HL-60 (cell line): ENCODE measurements at regions not wholly inside any gene's neighbourhood (a gene's known extent, or its start where the extent isn't known, plus 50 kb on each side); places are given as distances from the start of the nearest gene placed in this dataset.

Experiments used
- DNase-seq, 2 experiments: peaks; one replicate each; pipeline ENCODE4 v3.0.0-alpha.2; 2010 to 2020; ENCODE audit warnings: low read depth in 1 of 2, low spot score in 1 of 2
- H3K27ac ChIP-seq: fragments of 250-450 bp; sonication (Bioruptor Pico); replicated peaks from 2 replicates; pipeline ENCODE4 v1.5.1; 2020; ENCODE audit warnings: mild to moderate bottlenecking, moderate library complexity
- H3K27me3 ChIP-seq: fragments of 250-450 bp; sonication (Bioruptor Pico); 2 replicates; pipeline ENCODE4 v1.5.1; 2021; ENCODE audit warnings: mild to moderate bottlenecking, moderate library complexity; ENCODE audit not compliant: insufficient read depth, poor library complexity, severe bottlenecking
- H3K4me3 ChIP-seq: replicated peaks from 2 replicates; pipeline ENCODE4 v1.5.1; 2011; ENCODE audit warnings: mild to moderate bottlenecking, control low read depth, low read length; ENCODE audit not compliant: insufficient read depth
- CTCF ChIP-seq: IDR thresholded peaks from one replicate; pipeline ENCODE4 v1.5.1; 2011; ENCODE audit warnings: low read length, control low read depth, inconsistent platforms; ENCODE audit not compliant: insufficient read depth
- GABPA ChIP-seq: IDR thresholded peaks from 2 replicates; pipeline ENCODE4 v1.6.1; 2012; ENCODE audit warnings: low read depth
- POLR2AphosphoS5 ChIP-seq: IDR thresholded peaks from 2 replicates; pipeline ENCODE4 v1.6.1; 2012; ENCODE audit warnings: low read depth
- REST ChIP-seq: IDR thresholded peaks from 2 replicates; pipeline ENCODE4 v1.6.1; 2012; ENCODE audit warnings: low read depth; ENCODE audit not compliant: insufficient replicate concordance
- SPI1 ChIP-seq: IDR thresholded peaks from 2 replicates; pipeline ENCODE4 v1.6.1; 2012; ENCODE audit warnings: low read depth, mild to moderate bottlenecking, borderline replicate concordance

DNA sequence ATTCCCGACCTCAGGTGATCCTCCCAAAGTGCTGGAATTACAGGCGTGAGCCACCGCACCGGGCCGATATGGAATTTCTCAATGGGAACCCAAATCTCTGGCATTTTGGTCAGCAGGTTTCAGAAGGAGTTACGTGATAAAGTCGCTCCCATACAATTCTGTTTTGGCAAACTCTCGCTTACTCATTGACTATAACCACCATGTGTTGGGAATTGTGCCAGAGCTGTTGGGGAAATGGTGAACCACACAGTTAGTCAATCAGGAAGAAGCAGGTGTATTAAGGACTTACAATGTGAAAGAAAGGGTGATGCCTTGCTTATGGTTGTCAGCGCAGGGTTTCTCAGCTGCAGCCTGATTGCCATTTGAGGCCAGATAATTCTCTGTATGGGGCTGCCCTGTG lies 410.5 kb downstream of the QKI start:
- H3K27ac ChIP-seq = no peak overlapping the region
- DNase-seq = no peak
- H3K27me3 ChIP-seq = no peaks in the 10 kb centered on the region
- no peak for TF ChIP-seq CTCF
- no peak for TF ChIP-seq SPI1
- no peak for TF ChIP-seq REST
- no peak for TF ChIP-seq GABPA
- no peak for TF ChIP-seq POLR2AphosphoS5
- H3K4me3 ChIP-seq = no peak overlapping the region

DNA sequence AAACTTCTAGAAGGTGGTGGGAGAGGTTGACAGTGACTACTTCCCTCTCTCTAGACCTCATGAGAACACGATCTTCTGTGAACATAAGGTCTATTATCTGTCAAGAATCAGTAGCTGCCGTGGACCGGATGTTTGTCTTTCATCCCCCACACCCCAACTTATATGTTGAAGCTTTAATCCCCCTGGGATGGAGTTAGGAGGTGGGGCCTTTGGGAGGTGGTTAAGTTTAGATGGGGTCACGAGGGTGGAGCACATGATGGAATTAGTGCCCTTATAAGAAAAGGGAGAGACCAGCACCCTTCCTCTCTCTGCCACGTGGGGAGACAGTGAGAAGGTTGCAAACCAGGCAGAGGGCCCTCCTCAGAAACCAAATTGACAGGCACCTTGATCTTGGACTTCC lies 409.1 kb downstream of the QKI start:
- no peak overlapping the region for H3K27ac ChIP-seq
- no peak for TF ChIP-seq SPI1
- TF ChIP-seq POLR2AphosphoS5 = no peak
- TF ChIP-seq GABPA = no peak
- no peak for TF ChIP-seq REST
- TF ChIP-seq CTCF = no peak
- no peak for DNase-seq
- H3K4me3 ChIP-seq = no peak overlapping the region
- H3K27me3 ChIP-seq = no peaks in the 10 kb centered on the region

GRCh38 chr6:163820745-163821458 lies 406.4 kb downstream of the QKI start:
- H3K27me3 ChIP-seq = no peaks in the 10 kb centered on the region
- no peak overlapping the region for H3K27ac ChIP-seq
- no peak for DNase-seq
- TF ChIP-seq SPI1 (no peak), POLR2AphosphoS5 (no peak), CTCF (no peak), REST (no peak), GABPA (no peak)
- H3K4me3 ChIP-seq = no peak overlapping the region
